CD4-positive, alpha-beta T cell treated with Interleukin-15 for 1 hour (primary cell): ENCODE measurements at regions not wholly inside any gene's neighbourhood (a gene's known extent, or its start where the extent isn't known, plus 50 kb on each side); places are given as distances from the start of the nearest gene placed in this dataset.

Source experiments
- DNase-seq: peaks from one replicate; pipeline ENCODE4 v3.0.0-alpha.2; 2020

DNA sequence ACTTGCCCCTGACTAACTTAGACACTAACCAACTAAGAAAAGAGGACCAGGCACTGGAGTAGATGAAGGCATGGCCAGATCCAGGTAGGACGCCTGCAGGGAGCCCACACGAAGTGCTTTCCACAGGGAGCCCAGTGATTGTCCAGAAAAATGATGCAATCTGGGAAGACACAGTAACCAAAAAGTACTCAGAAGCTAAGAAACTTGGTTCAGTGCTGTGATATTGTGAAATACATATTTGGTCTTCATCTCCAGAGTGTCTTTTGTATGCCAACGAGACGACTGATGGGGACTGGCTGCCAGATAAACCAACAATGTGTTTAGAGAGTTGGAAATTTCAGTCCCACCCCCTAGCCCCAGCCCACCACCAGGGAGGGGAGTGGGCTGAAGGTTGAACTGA, 135.0 kb downstream of the SP3 start:
- DNase-seq = no peak

DNA sequence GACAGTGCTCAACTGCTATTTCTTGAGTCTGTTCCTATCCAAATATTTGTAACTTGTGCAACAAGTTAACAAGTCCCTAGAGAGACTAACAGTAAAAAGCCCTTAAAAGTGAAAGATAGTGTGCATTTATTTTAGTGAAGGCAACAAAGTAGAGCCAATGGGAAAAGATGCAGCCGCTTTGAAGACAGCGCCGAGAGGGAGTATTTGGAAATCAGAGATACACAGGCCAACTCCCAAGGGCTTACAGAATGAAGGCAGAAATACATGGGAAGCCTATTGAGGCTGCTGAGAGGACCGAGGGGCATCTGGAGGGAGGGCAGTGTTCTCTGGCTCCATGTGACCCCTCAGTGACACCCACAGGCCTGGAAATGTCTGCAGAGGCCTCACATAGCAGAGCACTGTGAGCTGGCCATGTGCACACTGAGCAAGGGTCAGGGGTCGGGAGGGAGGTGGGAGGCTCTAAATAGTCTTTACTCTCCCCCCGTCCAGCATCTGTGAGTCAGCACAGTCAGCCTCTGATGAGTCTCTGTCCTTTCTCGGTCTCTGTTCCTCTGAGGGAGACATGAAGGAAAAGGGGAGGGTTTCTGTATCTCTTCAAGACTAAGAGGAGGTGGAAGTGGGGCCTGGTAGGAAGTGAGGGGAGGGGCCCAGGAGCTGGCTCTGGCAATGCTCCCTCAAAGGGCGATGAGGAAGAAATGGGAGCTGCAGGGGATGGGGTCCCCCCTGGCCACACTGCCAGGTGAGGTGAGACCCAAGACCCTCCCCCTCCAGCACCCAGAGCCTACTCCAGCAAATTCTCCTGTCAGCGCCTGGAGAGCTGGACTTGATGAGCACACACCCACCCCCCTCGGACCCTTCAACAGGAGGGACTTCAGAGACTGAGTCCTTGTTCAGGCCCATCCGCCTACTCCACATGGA, 133.6 kb downstream of the SP3 start:
- no peak for DNase-seq

- no peak for DNase-seq
Measured at GRCh38 chr2:173834141-173834540, 131.0 kb downstream of the SP3 start.

DNA sequence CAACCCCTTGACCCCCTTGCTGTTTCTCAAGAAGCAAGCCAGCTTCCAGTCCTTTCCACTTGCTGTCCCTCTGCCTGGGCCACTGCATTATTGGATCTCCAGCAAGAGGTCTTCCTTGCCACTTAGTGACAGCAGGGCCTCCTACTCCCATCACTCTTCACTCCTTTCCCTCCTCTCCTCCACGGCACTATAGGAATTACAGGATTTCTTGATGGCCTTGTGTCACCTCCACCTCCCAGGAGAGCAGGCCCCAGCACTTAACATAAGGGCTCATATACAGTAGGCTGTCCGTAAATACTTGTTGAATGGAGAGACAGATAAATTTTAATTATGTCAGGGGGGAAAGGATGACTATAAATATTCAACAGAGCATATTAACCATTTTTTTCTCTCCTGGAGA, 129.4 kb downstream of the SP3 start:
- no peak for DNase-seq

DNA sequence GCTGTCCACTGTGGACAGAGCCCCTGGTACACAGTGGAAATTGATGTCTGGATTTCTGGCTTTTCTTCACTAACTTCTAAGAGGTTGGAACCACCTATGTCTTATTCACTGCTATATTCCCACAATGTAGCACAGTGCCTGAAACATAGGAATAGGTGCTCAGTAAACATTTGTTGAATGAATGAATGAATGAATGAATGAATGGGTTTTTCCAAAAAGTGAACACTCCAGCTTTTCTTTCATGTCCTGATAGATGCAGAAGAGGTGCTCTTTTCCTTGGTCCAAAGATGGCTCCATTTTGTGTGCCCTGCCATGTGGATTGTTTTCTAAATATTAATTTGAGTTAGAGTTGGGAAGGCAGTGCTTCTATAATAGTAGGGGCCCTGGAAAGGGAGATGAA, 124.1 kb downstream of the SP3 start:
- no peak for DNase-seq

GRCh38 chr2:173843526-173843925, 121.6 kb downstream of the SP3 start:
- no peak for DNase-seq

- DNase-seq = no peak
Measured at GRCh38 chr2:173851141-173851641, 114.0 kb downstream of the SP3 start.

DNA sequence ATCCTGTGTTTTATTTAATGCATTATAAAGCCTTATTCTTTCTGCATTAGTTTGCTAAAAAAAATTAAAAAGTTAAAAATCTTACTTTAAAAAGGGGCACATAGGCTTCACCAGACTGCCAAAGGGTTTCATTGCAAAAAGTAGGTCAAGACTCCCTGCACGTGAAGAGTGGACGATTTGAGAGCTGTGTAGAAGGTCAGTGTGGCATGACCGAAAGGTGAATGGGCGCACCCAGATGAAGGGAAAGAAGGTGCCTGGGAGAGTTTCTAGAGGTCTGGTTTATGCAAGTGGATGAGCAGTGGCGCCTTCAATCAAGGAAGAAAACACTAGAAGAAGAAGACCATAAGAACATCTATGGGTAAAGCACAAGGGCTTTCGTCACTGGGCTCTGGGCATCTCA, 111.0 kb downstream of the SP3 start:
- no peak for DNase-seq

- DNase-seq = no peak
Measured at GRCh38 chr2:173854840-173855239, 110.3 kb downstream of the SP3 start.

GRCh38 chr2:173855661-173856060, 109.5 kb downstream of the SP3 start:
- DNase-seq = no peak
